ENCODE measurements at regions not wholly inside any gene's neighbourhood (a gene's known extent, or its start where the extent isn't known, plus 50 kb on each side); places are given as distances from the start of the nearest gene placed in this dataset.

DNA sequence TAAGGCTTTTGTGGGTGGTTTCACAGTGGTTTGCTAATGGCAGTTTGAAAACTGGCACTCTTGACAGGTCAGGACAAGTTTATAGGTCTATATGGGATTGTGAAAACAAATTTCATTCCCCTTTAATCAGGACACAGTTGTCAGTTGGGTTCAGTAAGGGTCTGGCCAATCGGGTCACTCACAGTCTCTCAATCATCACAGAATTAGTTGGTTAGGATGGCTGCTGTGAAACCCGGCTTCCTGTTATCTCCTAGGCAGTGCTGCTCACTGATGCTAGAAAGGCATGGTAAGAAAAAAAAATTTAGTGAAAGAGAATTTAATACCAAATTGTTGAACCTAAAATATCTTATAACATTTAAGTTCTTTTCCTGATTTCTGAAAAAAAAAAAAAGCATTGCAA is 1730.1 kb downstream of the EFNB2 start:
- H3K4me3 ChIP-seq: no peak overlapping the region
- 73 to 76% methylated on average over 2 of the region's 2 CpGs for WGBS, 2 donors
- no peak for TF ChIP-seq POLR2A (IDR thresholded peaks at IDR 0.05)
- TF ChIP-seq, protein P1, sequence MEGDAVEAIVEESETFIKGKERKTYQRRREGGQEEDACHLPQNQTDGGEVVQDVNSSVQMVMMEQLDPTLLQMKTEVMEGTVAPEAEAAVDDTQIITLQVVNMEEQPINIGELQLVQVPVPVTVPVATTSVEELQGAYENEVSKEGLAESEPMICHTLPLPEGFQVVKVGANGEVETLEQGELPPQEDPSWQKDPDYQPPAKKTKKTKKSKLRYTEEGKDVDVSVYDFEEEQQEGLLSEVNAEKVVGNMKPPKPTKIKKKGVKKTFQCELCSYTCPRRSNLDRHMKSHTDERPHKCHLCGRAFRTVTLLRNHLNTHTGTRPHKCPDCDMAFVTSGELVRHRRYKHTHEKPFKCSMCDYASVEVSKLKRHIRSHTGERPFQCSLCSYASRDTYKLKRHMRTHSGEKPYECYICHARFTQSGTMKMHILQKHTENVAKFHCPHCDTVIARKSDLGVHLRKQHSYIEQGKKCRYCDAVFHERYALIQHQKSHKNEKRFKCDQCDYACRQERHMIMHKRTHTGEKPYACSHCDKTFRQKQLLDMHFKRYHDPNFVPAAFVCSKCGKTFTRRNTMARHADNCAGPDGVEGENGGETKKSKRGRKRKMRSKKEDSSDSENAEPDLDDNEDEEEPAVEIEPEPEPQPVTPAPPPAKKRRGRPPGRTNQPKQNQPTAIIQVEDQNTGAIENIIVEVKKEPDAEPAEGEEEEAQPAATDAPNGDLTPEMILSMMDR (IDR thresholded peaks at IDR 0.05): no peak
- no peaks in the 10 kb centered on the region for H3K9me3 ChIP-seq
- intact Hi-C loops (cut with DNase I; ENCODE audit: low total_unique reads): no loop called here
- H3K36me3 ChIP-seq (ENCODE audit: low read depth, missing control alignments): no peaks in the 10 kb centered on the region
- H3K27ac ChIP-seq: no peak overlapping the region
- no peaks in the 10 kb centered on the region for H3K27me3 ChIP-seq
- no peak for DNase-seq
- H3K4me1 ChIP-seq: no peaks in the 10 kb centered on the region

DNA sequence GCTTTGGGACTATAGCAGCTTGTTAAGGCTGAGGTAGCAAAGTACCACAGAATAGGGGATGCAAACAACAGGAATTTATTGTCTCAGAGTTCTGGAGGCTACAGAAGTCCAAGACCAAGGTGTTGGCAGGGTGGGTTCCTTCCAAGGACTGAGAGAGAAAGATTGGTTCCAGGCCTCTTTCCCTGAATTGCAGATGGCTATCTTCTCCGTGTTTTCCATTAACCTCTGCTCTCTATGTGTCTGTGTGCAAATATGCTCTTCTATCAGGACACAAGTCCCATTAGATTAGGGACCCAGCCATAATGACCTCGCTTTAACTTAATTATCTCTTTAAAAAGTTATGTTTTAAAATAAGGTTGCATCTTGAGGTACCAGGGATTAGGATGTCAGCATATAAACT is 1732.9 kb upstream of the SLC10A2 start:
- Histone ChIP-seq H3K9me3 (no peaks in the 10 kb centered on the region), H3K4me3 (no peak overlapping the region), H3K4me1 (no peaks in the 10 kb centered on the region), H3K27me3 (no peaks in the 10 kb centered on the region), H3K36me3 (ENCODE audit: low read depth, missing control alignments) (no peaks in the 10 kb centered on the region), H3K27ac (no peak overlapping the region)
- intact Hi-C loops (cut with DNase I; ENCODE audit: low total_unique reads): no loop called here
- 90 to 92% methylated on average over 2 of the region's 2 CpGs for WGBS, 2 donors
- TF ChIP-seq, protein P1 (IDR thresholded peaks at IDR 0.05): no peak
- no peak for TF ChIP-seq POLR2A (IDR thresholded peaks at IDR 0.05)
- no peak for DNase-seq

DNA sequence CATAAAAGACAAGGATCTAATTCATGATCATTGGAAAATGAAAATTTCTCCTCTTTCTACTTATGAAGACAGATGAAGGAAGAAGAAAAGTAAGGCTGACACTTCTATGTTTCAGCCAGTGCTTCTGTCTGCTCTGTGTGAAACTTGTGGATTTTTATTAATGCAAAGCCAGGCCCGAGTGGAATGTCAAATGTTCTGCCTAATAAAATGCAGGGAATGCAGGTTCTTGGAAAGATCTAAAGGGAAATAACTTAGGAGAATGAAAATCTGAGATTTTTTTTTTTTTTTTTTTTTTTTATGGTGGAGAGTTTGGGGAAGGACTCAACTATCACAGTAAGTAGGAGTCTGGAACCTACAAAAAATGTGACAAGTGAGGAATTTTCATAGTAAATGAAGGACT is 1732.3 kb upstream of the SLC10A2 start:
- TF ChIP-seq POLR2A (IDR thresholded peaks at IDR 0.05): no peak
- TF ChIP-seq, protein P1 (IDR thresholded peaks at IDR 0.05): no peak
- intact Hi-C loops (cut with DNase I; ENCODE audit: low total_unique reads): no loop called here
- no peaks in the 10 kb centered on the region for H3K27me3 ChIP-seq
- H3K27ac ChIP-seq: no peak overlapping the region
- no peaks in the 10 kb centered on the region for H3K4me1 ChIP-seq
- no peak for DNase-seq
- H3K4me3 ChIP-seq: no peak overlapping the region
- WGBS, 2 donors: 47 to 64% methylated on average over 1 of the region's 1 CpG
- no peaks in the 10 kb centered on the region for H3K9me3 ChIP-seq
- H3K36me3 ChIP-seq (ENCODE audit: low read depth, missing control alignments): no peaks in the 10 kb centered on the region

DNA sequence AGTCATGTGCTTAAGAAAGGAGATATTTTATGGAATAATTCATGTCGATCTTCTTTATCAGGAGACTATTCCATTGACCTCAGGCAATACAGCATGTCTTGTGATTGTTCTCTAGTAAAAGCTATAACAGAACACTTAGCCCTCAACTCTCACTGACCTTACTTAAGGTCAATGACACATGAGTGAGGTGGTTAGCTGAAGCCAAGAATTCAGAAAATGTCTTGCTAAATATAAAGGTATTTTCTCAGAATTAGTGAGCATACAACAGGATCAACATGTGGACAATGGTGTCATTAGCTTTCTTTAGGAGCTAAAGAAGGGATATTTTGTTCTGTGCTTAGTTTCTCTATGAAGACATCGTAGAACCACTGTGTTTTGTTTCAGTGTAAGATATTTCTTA is 1730.4 kb upstream of the SLC10A2 start:
- Histone ChIP-seq H3K27me3 (no peaks in the 10 kb centered on the region), H3K27ac (no peak overlapping the region), H3K36me3 (ENCODE audit: low read depth, missing control alignments) (no peaks in the 10 kb centered on the region), H3K4me1 (no peaks in the 10 kb centered on the region), H3K9me3 (no peaks in the 10 kb centered on the region), H3K4me3 (no peak overlapping the region)
- 53 to 66% methylated on average over 2 of the region's 2 CpGs for WGBS, 2 donors
- intact Hi-C loops (cut with DNase I; ENCODE audit: low total_unique reads): no loop called here
- DNase-seq: no peak
- TF ChIP-seq POLR2A (IDR thresholded peaks at IDR 0.05): no peak
- TF ChIP-seq, protein P1 (IDR thresholded peaks at IDR 0.05): no peak

DNA sequence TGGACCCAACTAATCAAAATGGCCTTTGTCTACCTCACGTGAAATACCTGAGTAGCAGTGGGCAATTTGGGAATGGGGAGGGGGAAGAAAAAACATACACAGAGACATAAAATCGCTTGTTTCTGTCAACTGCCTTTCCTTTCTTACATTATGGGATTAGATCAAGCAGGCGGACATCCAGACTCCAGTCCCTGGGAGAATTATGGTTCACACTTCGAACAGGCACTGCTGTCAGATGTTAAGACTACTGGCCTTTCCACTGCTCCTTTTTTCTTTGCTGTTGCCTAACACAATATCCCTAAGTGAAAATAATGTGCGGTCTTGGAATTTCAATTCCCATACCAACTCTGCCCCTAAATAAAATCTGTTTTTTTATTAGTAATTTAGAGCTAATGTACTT is 1719.7 kb upstream of the SLC10A2 start:
- DNase-seq: no peak
- Histone ChIP-seq H3K4me3 (no peak overlapping the region), H3K9me3 (no peaks in the 10 kb centered on the region), H3K4me1 (no peaks in the 10 kb centered on the region), H3K36me3 (ENCODE audit: low read depth, missing control alignments) (no peaks in the 10 kb centered on the region), H3K27me3 (no peaks in the 10 kb centered on the region), H3K27ac (no peak overlapping the region)
- 76 to 78% methylated on average over 5 of the region's 5 CpGs for WGBS, 2 donors
- intact Hi-C loops (cut with DNase I; ENCODE audit: low total_unique reads): no loop called here
- TF ChIP-seq, protein P1 (IDR thresholded peaks at IDR 0.05): no peak
- no peak for TF ChIP-seq POLR2A (IDR thresholded peaks at IDR 0.05)
